HEK293 (cell line): ENCODE measurements at regions not wholly inside any gene's neighbourhood (a gene's known extent, or its start where the extent isn't known, plus 50 kb on each side); places are given as distances from the start of the nearest gene placed in this dataset.

Source experiments
- CTCF ChIP-seq: fragments of 450-650 bp; formaldehyde crosslinking; IDR thresholded peaks from 2 replicates; pipeline ENCODE4 v1.5.1; 2016; ENCODE audit warnings: missing biosample characterization, missing genetic modification characterization
- MZF1 ChIP-seq: fragments of 450-650 bp; formaldehyde crosslinking; IDR thresholded peaks from 2 replicates; pipeline ENCODE4 v1.5.1; 2017; ENCODE audit warnings: missing biosample characterization, missing genetic modification characterization, borderline replicate concordance
- REST ChIP-seq: fragments of 450-650 bp; formaldehyde crosslinking; IDR thresholded peaks from 2 replicates; pipeline ENCODE4 v1.5.1; 2016; ENCODE audit warnings: missing biosample characterization, missing genetic modification characterization
- TSHZ1 ChIP-seq: fragments of 450-650 bp; formaldehyde crosslinking; IDR thresholded peaks from 2 replicates; pipeline ENCODE4 v1.5.1; 2016; ENCODE audit warnings: missing biosample characterization, missing genetic modification characterization, borderline replicate concordance
- YY1 ChIP-seq: fragments of 450-650 bp; formaldehyde crosslinking; IDR thresholded peaks from 2 replicates; pipeline ENCODE4 v1.5.1; 2018; ENCODE audit warnings: missing biosample characterization, missing genetic modification characterization
- ZBTB48 ChIP-seq: fragments of 450-650 bp; formaldehyde crosslinking; IDR thresholded peaks from 2 replicates; pipeline ENCODE4 v1.5.1; 2016; ENCODE audit warnings: missing biosample characterization, missing genetic modification characterization
- ZBTB6 ChIP-seq: fragments of 450-650 bp; formaldehyde crosslinking; IDR thresholded peaks from 2 replicates; pipeline ENCODE4 v1.5.1; 2017; ENCODE audit warnings: missing biosample characterization, missing genetic modification characterization
- ZBTB7A ChIP-seq: fragments of 450-650 bp; formaldehyde crosslinking; IDR thresholded peaks from 2 replicates; pipeline ENCODE4 v1.5.1; 2016; ENCODE audit warnings: low read depth, missing biosample characterization, missing genetic modification characterization
- ZNF169 ChIP-seq: fragments of 450-650 bp; formaldehyde crosslinking; IDR thresholded peaks from 2 replicates; pipeline ENCODE4 v1.5.1; 2016; ENCODE audit warnings: missing biosample characterization, missing genetic modification characterization
- ZNF521 ChIP-seq: fragments of 450-650 bp; formaldehyde crosslinking; IDR thresholded peaks from 2 replicates; pipeline ENCODE4 v1.5.1; 2017; ENCODE audit warnings: missing biosample characterization, mild to moderate bottlenecking, missing genetic modification characterization
- ZNF561 ChIP-seq: fragments of 450-650 bp; IDR thresholded peaks from 2 replicates; pipeline ENCODE4 v1.5.1; 2018; ENCODE audit warnings: missing biosample characterization, missing genetic modification characterization, borderline replicate concordance
- ZNF580 ChIP-seq: fragments of 450-650 bp; formaldehyde crosslinking; IDR thresholded peaks from 2 replicates; pipeline ENCODE4 v1.5.1; 2016; ENCODE audit warnings: missing biosample characterization, missing genetic modification characterization
- ZSCAN16 ChIP-seq: fragments of 450-650 bp; formaldehyde crosslinking; IDR thresholded peaks from 2 replicates; pipeline ENCODE4 v1.5.1; 2016; ENCODE audit warnings: missing biosample characterization, missing genetic modification characterization

- no peak for TF ChIP-seq ZBTB7A
- TF ChIP-seq CTCF (tag by site-specific recombination): no peak
- no peak for TF ChIP-seq ZNF521 (tag by site-specific recombination)
- no peak for TF ChIP-seq TSHZ1 (tag by site-specific recombination)
- no peak for TF ChIP-seq REST (tag by site-specific recombination)
- no peak for TF ChIP-seq ZBTB6 (tag by site-specific recombination)
- TF ChIP-seq ZNF580 (tag by site-specific recombination): no peak
- TF ChIP-seq YY1 (tag by site-specific recombination): no peak
- no peak for TF ChIP-seq ZNF561
- no peak for TF ChIP-seq ZNF169
- no peak for TF ChIP-seq ZSCAN16 (tag by site-specific recombination)
- no peak for TF ChIP-seq MZF1 (tag by site-specific recombination)
- no peak for TF ChIP-seq ZBTB48 (tag by site-specific recombination)
Measured at GRCh38 chr17:55911186-55911585, 160.3 kb downstream of the PCTP start.
